BE2C (cell line): ENCODE measurements at regions not wholly inside any gene's neighbourhood (a gene's known extent, or its start where the extent isn't known, plus 50 kb on each side); places are given as distances from the start of the nearest gene placed in this dataset.

Experiments used
- DNase-seq: peaks from one replicate; pipeline ENCODE4 v3.0.0-alpha.2; 2020
- H3K27me3 ChIP-seq: fragments of 250-450 bp; sonication (Bioruptor Pico); 2 replicates; pipeline ENCODE4 v1.5.1; 2020; ENCODE audit warnings: mild to moderate bottlenecking
- H3K36me3 ChIP-seq: fragments of 250-450 bp; sonication (Bioruptor Pico); 2 replicates; pipeline ENCODE4 v1.5.1; 2020; ENCODE audit warnings: mild to moderate bottlenecking
- H3K4me1 ChIP-seq: fragments of 250-450 bp; sonication (Bioruptor Pico); 2 replicates; pipeline ENCODE4 v1.5.1; 2020
- H3K4me3 ChIP-seq: 2 replicates; pipeline ENCODE4 v1.5.1; 2011; ENCODE audit warnings: low read depth, low read length
- H3K9me3 ChIP-seq: fragments of 250-450 bp; sonication (Bioruptor Pico); 2 replicates; pipeline ENCODE4 v1.5.1; 2020
- CTCF ChIP-seq: IDR thresholded peaks from 2 replicates; pipeline ENCODE4 v1.5.1; 2012; ENCODE audit warnings: mild to moderate bottlenecking, low read depth, low read length

GRCh38 chr13:101003566-101003965, 329.0 kb upstream of the TMTC4 start:
- H3K36me3 ChIP-seq, result no peaks in the 10 kb centered on the region
- no peaks in the 10 kb centered on the region for H3K4me1 ChIP-seq
- H3K9me3 ChIP-seq, result no peaks in the 10 kb centered on the region
- no peak for DNase-seq
- no peaks in the 10 kb centered on the region for H3K27me3 ChIP-seq
- no peak overlapping the region for H3K4me3 ChIP-seq
- TF ChIP-seq CTCF, result no peak

- H3K4me3 ChIP-seq, result no peak overlapping the region
These were observed 314.8 kb upstream of the TMTC4 start for GRCh38 chr13:100989392-100989791.

GRCh38 chr13:100988921-100989320, 314.3 kb upstream of the TMTC4 start:
- H3K4me1 ChIP-seq, result no peaks in the 10 kb centered on the region
- no peaks in the 10 kb centered on the region for H3K27me3 ChIP-seq
- no peaks in the 10 kb centered on the region for H3K9me3 ChIP-seq
- no peak for DNase-seq
- no peak overlapping the region for H3K4me3 ChIP-seq
- no peaks in the 10 kb centered on the region for H3K36me3 ChIP-seq
- TF ChIP-seq CTCF, result no peak

More at GRCh38 chr13:100989392-100989791, 314.8 kb upstream of the TMTC4 start:
- Histone ChIP-seq H3K27me3 (no peaks in the 10 kb centered on the region), H3K36me3 (no peaks in the 10 kb centered on the region), H3K9me3 (no peaks in the 10 kb centered on the region), H3K4me1 (no peaks in the 10 kb centered on the region)
- DNase-seq, result no peak
- TF ChIP-seq CTCF, result no peak

- Histone ChIP-seq H3K27me3 (no peaks in the 10 kb centered on the region), H3K4me3 (no peak overlapping the region), H3K9me3 (no peaks in the 10 kb centered on the region), H3K36me3 (no peaks in the 10 kb centered on the region), H3K4me1 (no peaks in the 10 kb centered on the region)
- TF ChIP-seq CTCF, result no peak
- no peak for DNase-seq
These were observed 313.4 kb upstream of the TMTC4 start for GRCh38 chr13:100987948-100988347.

- no peak overlapping the region for H3K4me3 ChIP-seq
- no peaks in the 10 kb centered on the region for H3K4me1 ChIP-seq
- H3K9me3 ChIP-seq, result no peaks in the 10 kb centered on the region
- H3K36me3 ChIP-seq, result no peaks in the 10 kb centered on the region
- no peak for TF ChIP-seq CTCF
- no peaks in the 10 kb centered on the region; the same call in 1 of the 2 replicates for H3K27me3 ChIP-seq
- no peak for DNase-seq
These were observed 312.0 kb upstream of the TMTC4 start for GRCh38 chr13:100986571-100986970.

- TF ChIP-seq CTCF, result no peak
- H3K4me3 ChIP-seq, result no peak overlapping the region
- no peaks in the 10 kb centered on the region for H3K4me1 ChIP-seq
- no peaks in the 10 kb centered on the region for H3K9me3 ChIP-seq
- no peak for DNase-seq
- H3K27me3 ChIP-seq, result no peaks in the 10 kb centered on the region; the same call in 1 of the 2 replicates
- H3K36me3 ChIP-seq, result no peaks in the 10 kb centered on the region
These were observed 309.6 kb upstream of the TMTC4 start for GRCh38 chr13:100984085-100984705.
